ENCODE measurements at regions not wholly inside any gene's neighbourhood (a gene's known extent, or its start where the extent isn't known, plus 50 kb on each side); places are given as distances from the start of the nearest gene placed in this dataset.

- TF ChIP-seq FOSL2 (IDR thresholded peaks at IDR 0.05; ENCODE audit: borderline replicate concordance, low read depth) (no peak), NRF1 (IDR thresholded peaks at IDR 0.05; ENCODE audit: low read depth, low read length) (no peak), TEAD4 (IDR thresholded peaks at IDR 0.05; ENCODE audit: borderline replicate concordance, insufficient read depth) (no peak)
Measured at GRCh38 chr13:59492030-59492636, 671.6 kb downstream of the DIAPH3 start (continued).

GRCh38 chr13:59493436-59493965, 670.2 kb downstream of the DIAPH3 start:
- WGBS (ENCODE audit: low lambda C conversion rate), result no CpG with 5 or more reads among the region's 1 CpG
- peaks cover 0 to 7% of the 10 kb centered on the region in 2 experiments; a peak in 2 of 4 replicates for H3K4me1 ChIP-seq (ENCODE audit: control insufficient read depth in 1 of 2, insufficient read depth in 2 of 2, low read depth in 1 of 2, low read length in 1 of 2)
- no peaks in the 10 kb centered on the region for H3K27me3 ChIP-seq (ENCODE audit: insufficient read depth)
- no peaks in the 10 kb centered on the region for H3K36me3 ChIP-seq (replicated peaks in 1 of 2; ENCODE audit: control insufficient read depth in 1 of 2, insufficient read depth in 2 of 2, low read length in 1 of 2)
- H3K4me2 ChIP-seq, result no peak overlapping the region
- no peak overlapping the region for H3K27ac ChIP-seq (ENCODE audit: low read depth in 2 of 2, low read length in 1 of 2)
- no peaks in the 10 kb centered on the region for H3K79me2 ChIP-seq (ENCODE audit: insufficient read depth)
- H3F3A ChIP-seq (replicated peaks; ENCODE audit: insufficient read depth), result no peaks in the 10 kb centered on the region
- POLR2A ChIA-PET, result no interaction called here
- CTCF ChIA-PET, result no interaction called here
- H4K20me1 ChIP-seq (ENCODE audit: insufficient read depth), result no peaks in the 10 kb centered on the region
- no peak overlapping the region for H3K9ac ChIP-seq
- no peak for DNase-seq
- H3K4me3 ChIP-seq (ENCODE audit: low read depth in 2 of 2, low read length in 1 of 2), result no peak overlapping the region
- TF ChIP-seq FOXM1 (IDR thresholded peaks at IDR 0.05; ENCODE audit: low read depth) (no peak), RFX5 (IDR thresholded peaks at IDR 0.05; ENCODE audit: low read length) (no peak), IRF3 (IDR thresholded peaks at IDR 0.05; ENCODE audit: low read depth, low read length) (no peak), EZH2phosphoT487 (IDR thresholded peaks at IDR 0.05; ENCODE audit: borderline replicate concordance, low read depth) (no peak), GATA2 (CRISPR knock-in tag; IDR thresholded peaks at IDR 0.05) (no peak), SIN3A (IDR thresholded peaks at IDR 0.05; ENCODE audit: borderline replicate concordance, low read depth, low read length) (no peak), RAD21 (IDR thresholded peaks at IDR 0.05; ENCODE audit: low read length) (no peak)
- H3K9me3 ChIP-seq, result no peaks in the 10 kb centered on the region
- no peak overlapping the region for H2AFZ ChIP-seq (ENCODE audit: low read depth)
- H3K9me2 ChIP-seq, result no peaks in the 10 kb centered on the region

- Histone ChIP-seq H3K27ac (ENCODE audit: low read depth in 2 of 2, low read length in 1 of 2) (no peak overlapping the region), H3K4me3 (ENCODE audit: low read depth in 2 of 2, low read length in 1 of 2) (no peak overlapping the region), H3K4me1 (ENCODE audit: control insufficient read depth in 1 of 2, insufficient read depth in 2 of 2, low read depth in 1 of 2, low read length in 1 of 2) (peaks cover 0 to 7% of the 10 kb centered on the region in 2 experiments; a peak in 2 of 4 replicates), H3K9me3 (no peaks in the 10 kb centered on the region), H3K9ac (no peak overlapping the region), H3F3A (replicated peaks; ENCODE audit: insufficient read depth) (no peaks in the 10 kb centered on the region), H2AFZ (ENCODE audit: low read depth) (no peak overlapping the region), H3K79me2 (ENCODE audit: insufficient read depth) (no peaks in the 10 kb centered on the region), H3K9me2 (no peaks in the 10 kb centered on the region), H3K27me3 (ENCODE audit: insufficient read depth) (no peaks in the 10 kb centered on the region), H4K20me1 (ENCODE audit: insufficient read depth) (no peaks in the 10 kb centered on the region), H3K4me2 (no peak overlapping the region), H3K36me3 (replicated peaks in 1 of 2; ENCODE audit: control insufficient read depth in 1 of 2, insufficient read depth in 2 of 2, low read length in 1 of 2) (no peaks in the 10 kb centered on the region)
- DNase-seq, result no peak
- CTCF ChIA-PET, result interaction anchor here (0.6 to 1.1 kb wide), 2 partner anchors 184 to 946 kb away, joined by 3 read pairs; no protein-coding TSS in a partner anchor
- TF ChIP-seq REST (IDR thresholded peaks at IDR 0.05; ENCODE audit: low read depth, low read length) (no peak), CTCF (IDR thresholded peaks at IDR 0.05) (no peak), CHD2 (IDR thresholded peaks at IDR 0.05; ENCODE audit: low read length, partially characterized antibody) (no peak), SMC3 (IDR thresholded peaks at IDR 0.05; ENCODE audit: low read depth, low read length) (no peak)
- POLR2A ChIA-PET, result no interaction called here
Measured at GRCh38 chr13:59494151-59494550, 669.6 kb downstream of the DIAPH3 start.
